MM.1S (cell line): ENCODE measurements at regions not wholly inside any gene's neighbourhood (a gene's known extent, or its start where the extent isn't known, plus 50 kb on each side); places are given as distances from the start of the nearest gene placed in this dataset.
"Not testable (repeated sequence)": the region's sequence is repeated elsewhere in the genome, so short reads cannot be mapped to it uniquely, and the experiment has no call there.

Experiments
- EZH2 ChIP-seq: fragments of 300-600 bp; sonication (generic); optimal IDR thresholded peaks from 2 replicates; pipeline ENCODE3; 2017; ENCODE audit warnings: low read depth, mild to moderate bottlenecking, antibody characterized with exemption, low read length, mixed read lengths
- TF ChIP-seq, protein P1 (sequence below): fragments of 300-600 bp; sonication (generic); IDR thresholded peaks from 2 replicates; pipeline ENCODE4 v1.5.1; 2016; ENCODE audit warnings: antibody characterized with exemption, low read length, mixed read lengths

DNA sequence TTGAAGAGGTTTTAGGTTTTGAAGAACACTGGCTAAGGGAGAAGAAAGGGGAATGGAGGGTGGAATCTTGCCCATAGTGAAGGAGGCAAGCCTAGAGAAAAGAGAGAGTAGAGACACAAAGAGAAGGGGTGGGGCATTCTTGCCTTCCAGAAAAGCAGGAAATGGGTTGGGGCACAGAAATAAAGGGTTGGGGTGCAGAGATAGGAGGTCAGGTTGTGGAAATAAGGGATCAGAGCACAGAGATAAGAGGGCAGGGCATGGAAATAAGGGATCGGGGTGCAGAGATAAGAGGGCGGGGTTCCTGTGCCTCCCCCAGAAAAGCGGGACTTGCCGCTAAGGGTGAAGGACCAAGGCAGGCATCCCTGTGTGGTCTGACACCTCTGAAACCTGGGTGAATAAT is 69.9 kb downstream of the ALG1L2 start:
- TF ChIP-seq, protein P1, sequence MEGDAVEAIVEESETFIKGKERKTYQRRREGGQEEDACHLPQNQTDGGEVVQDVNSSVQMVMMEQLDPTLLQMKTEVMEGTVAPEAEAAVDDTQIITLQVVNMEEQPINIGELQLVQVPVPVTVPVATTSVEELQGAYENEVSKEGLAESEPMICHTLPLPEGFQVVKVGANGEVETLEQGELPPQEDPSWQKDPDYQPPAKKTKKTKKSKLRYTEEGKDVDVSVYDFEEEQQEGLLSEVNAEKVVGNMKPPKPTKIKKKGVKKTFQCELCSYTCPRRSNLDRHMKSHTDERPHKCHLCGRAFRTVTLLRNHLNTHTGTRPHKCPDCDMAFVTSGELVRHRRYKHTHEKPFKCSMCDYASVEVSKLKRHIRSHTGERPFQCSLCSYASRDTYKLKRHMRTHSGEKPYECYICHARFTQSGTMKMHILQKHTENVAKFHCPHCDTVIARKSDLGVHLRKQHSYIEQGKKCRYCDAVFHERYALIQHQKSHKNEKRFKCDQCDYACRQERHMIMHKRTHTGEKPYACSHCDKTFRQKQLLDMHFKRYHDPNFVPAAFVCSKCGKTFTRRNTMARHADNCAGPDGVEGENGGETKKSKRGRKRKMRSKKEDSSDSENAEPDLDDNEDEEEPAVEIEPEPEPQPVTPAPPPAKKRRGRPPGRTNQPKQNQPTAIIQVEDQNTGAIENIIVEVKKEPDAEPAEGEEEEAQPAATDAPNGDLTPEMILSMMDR = not testable (repeated sequence)
- TF ChIP-seq EZH2 = not testable (repeated sequence)
